ENCODE measurements at regions not wholly inside any gene's neighbourhood (a gene's known extent, or its start where the extent isn't known, plus 50 kb on each side); places are given as distances from the start of the nearest gene placed in this dataset.

GRCh38 chr20:60199866-60200265 lies 241.6 kb downstream of the CDH26 start:
- H3K4me3 ChIP-seq (ENCODE audit: low read depth, poor library complexity, severe bottlenecking): no peak overlapping the region
- no peak for DNase-seq (ENCODE audit: low spot score in 2 of 2)
- WGBS, 2 donors: 87 to 88% methylated on average over 2 of the region's 2 CpGs
- intact Hi-C loops (cut with DNase I; ENCODE audit: low total_unique reads): loop anchor here (10.0 kb wide), 1 partner anchor 1685 kb away; no protein-coding TSS in a partner anchor
- no peak for TF ChIP-seq CTCF (IDR thresholded peaks at IDR 0.05)
- TF ChIP-seq POLR2A (IDR thresholded peaks at IDR 0.05): no peak

- TF ChIP-seq POLR2A (IDR thresholded peaks at IDR 0.05) (no peak), CTCF (IDR thresholded peaks at IDR 0.05) (no peak)
- no peak overlapping the region for H3K4me3 ChIP-seq (ENCODE audit: low read depth, poor library complexity, severe bottlenecking)
- WGBS, 2 donors: 88 to 89% methylated on average over 11 to 14 of the region's 16 CpGs
- intact Hi-C loops (cut with DNase I; ENCODE audit: low total_unique reads): loop anchor here (10.0 kb wide), 1 partner anchor 1684 kb away; no protein-coding TSS in a partner anchor
- no peak for DNase-seq (ENCODE audit: low spot score in 2 of 2)
Measured at GRCh38 chr20:60200305-60200918, 242.2 kb downstream of the CDH26 start.

- H3K4me3 ChIP-seq (ENCODE audit: low read depth, poor library complexity, severe bottlenecking): no peak overlapping the region
- TF ChIP-seq POLR2A (IDR thresholded peaks at IDR 0.05) (no peak), CTCF (IDR thresholded peaks at IDR 0.05) (no peak)
- no peak for DNase-seq (ENCODE audit: low spot score in 2 of 2)
- 69 to 70% methylated on average over 2 of the region's 2 CpGs for WGBS, 2 donors
- intact Hi-C loops (cut with DNase I; ENCODE audit: low total_unique reads): loop anchor here (10.0 kb wide), 1 partner anchor 1683 kb away; no protein-coding TSS in a partner anchor
Measured at GRCh38 chr20:60201198-60201835, 243.1 kb downstream of the CDH26 start.

GRCh38 chr20:60202046-60202445 lies 243.8 kb downstream of the CDH26 start:
- TF ChIP-seq POLR2A (IDR thresholded peaks at IDR 0.05) (no peak), CTCF (IDR thresholded peaks at IDR 0.05) (no peak)
- DNase-seq (ENCODE audit: low spot score in 2 of 2): no peak
- 37 to 40% methylated on average over 5 of the region's 5 CpGs for WGBS, 2 donors
- no peak overlapping the region for H3K4me3 ChIP-seq (ENCODE audit: low read depth, poor library complexity, severe bottlenecking)
- intact Hi-C loops (cut with DNase I; ENCODE audit: low total_unique reads): loop anchor here (10.0 kb wide), 1 partner anchor 1683 kb away; no protein-coding TSS in a partner anchor

- H3K4me3 ChIP-seq (ENCODE audit: low read depth, poor library complexity, severe bottlenecking): no peak overlapping the region
- no peak for DNase-seq (ENCODE audit: low spot score in 2 of 2)
- no peak for TF ChIP-seq CTCF (IDR thresholded peaks at IDR 0.05)
- TF ChIP-seq POLR2A (IDR thresholded peaks at IDR 0.05): no peak
- 65 to 69% methylated on average over 6 of the region's 6 CpGs for WGBS, 2 donors
- intact Hi-C loops (cut with DNase I; ENCODE audit: low total_unique reads): loop anchor here (10.0 kb wide), 1 partner anchor 1681 kb away; no protein-coding TSS in a partner anchor
Measured at GRCh38 chr20:60203451-60203850, 245.2 kb downstream of the CDH26 start.

Data from lower leg skin (tissue), 4 donors.